Colon (tissue), 2 donors: ENCODE measurements at regions not wholly inside any gene's neighbourhood (a gene's known extent, or its start where the extent isn't known, plus 50 kb on each side); places are given as distances from the start of the nearest gene placed in this dataset.
A peak's percentile ranks its signal among the peaks of the same experiment; 100 is the strongest.

Source experiments
- FAIRE-seq: peaks from 2 replicates; lab custom pipeline; 2012; peaks lifted over from hg19 to GRCh38; lab: Jason Lieb, UNC
- donor health status: control.
- donor health status: control.

DNA sequence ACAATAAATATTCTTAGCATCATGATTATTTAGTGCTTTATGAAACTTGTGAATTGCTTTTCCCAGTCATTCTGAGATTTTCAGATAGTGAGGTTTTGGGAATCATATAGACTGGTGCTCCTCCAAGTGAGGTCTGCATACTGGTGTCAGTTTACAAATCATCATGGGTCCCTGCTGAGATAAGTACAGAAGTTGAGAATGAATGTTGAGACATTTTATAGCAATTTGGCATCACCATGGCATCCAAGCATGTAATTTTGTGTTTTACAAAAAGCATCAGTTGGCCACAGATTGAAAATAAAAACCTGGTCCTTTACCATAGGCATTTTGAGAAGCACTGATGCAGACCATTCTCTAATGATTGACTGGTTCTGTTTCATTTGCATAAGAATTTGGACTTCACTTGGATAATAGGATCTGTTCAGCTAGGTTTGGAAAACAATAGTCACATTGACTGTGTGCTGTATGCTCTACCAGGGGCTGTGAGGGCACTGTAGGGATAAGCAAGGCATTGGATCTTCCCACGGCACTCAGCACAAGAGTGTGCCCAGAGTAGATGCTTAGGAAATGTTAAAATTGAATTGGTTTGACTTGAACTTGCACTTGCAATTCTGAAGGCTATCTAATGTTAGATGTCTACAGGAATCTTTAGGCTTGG is 79.0 kb upstream of the JUN start:
- no peak for FAIRE-seq

DNA sequence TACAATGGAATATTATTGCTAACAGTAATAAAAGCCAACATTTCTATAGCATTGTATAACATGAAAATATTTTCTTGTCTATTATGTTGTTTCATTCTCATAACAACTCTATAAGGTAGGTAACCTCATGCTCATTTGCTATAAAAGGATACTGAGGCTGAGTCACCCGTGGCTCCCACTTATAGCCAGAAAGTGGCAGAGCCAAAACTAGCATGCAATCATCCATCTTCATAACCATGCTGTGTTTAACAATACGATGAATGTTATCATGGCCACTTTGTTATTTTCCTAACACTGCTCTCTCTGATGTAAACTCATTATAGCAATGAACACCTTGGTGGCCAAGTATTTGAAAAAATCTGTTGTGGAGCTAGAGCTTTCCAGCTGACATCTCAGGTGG is 80.8 kb upstream of the JUN start:
- no peak for FAIRE-seq

DNA sequence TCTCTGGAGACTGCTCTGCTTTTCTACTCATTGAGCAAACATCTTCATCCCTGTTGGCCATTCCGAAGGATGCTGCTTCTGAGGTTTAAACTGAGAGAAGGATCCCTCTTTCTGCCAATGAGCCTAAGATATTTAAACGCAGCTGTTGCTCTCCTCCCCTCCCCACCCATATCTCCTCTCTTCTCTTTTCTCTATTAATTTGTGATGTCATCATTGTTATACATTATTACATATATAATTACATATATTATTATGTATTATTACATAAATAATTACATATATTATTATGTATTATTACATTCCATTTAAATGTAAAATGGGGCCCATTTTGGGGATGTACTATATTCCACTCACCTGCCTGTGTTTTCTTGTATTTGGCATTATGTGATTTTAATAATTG is 82.7 kb upstream of the JUN start:
- FAIRE-seq = peak; percentile 14

- FAIRE-seq = no peak
These were observed 85.9 kb upstream of the JUN start for GRCh38 chr1:58869638-58870297.

- no peak for FAIRE-seq
These were observed 86.4 kb upstream of the JUN start for GRCh38 chr1:58870298-58870676.

DNA sequence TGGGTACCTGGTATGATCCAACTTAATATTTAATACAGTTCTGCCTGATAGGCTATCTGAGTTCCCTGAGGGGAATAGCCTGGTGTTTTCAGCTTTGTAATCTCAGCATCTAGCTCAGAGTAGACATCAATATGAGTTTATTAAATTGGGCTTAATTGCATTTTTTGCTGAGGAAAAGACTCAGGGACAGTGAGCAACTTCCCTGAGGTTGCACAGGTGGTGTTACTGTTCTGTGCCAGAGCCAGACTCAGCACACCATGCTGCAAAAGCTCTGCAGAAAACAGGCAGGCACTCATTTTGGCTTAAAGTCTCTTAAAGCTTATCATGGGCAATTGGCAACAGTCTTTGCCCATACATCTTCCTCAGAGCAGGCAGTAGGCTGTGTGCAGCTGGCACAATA is 90.5 kb upstream of the JUN start:
- FAIRE-seq = no peak

DNA sequence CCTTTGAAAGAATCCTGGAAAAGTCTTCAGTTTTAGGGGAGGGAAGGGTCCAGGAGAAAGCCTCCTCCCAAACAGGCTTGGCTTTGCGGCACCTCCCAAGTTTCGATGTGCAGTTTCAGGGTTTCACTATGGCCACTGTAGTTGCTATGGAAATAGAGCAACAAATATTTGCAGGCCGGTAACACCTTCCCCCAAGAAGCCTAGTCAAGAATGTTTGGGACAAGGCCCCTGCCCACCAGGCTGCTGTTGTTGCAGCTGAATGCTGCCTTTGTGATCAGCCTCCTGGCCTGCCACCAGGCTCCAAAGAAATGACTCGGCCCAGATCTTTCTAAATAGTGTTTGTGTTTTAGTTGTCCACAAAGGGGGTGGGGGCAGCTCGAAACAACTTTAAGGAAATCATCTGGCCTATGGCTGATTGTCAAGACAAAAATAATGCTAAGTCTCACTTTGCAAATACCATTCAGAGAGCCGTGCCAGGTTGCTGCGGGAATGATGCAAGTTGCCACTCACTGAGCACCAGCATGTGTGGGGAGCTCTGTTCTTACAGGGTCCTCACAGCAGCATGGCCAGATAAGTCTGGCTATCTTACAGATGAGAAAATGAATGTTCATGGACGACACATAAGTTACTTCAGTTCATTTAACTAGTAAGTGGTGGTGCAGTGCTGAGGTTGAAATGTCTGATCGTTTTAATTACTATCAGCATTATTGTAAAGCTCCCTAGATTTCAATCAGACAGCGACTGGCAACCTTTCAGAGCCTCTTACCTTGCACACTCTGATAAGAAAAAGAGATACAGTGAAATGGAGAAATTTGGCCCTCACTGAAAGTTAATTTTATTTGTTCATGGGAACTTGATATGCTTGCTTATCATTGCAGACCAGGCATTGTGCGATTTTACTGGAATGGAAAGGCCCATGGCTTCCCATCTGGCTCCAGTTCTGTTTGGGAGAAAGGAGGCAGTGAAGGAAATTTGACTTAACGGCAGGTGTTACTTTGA is 91.2 kb upstream of the JUN start:
- FAIRE-seq = no peak

DNA sequence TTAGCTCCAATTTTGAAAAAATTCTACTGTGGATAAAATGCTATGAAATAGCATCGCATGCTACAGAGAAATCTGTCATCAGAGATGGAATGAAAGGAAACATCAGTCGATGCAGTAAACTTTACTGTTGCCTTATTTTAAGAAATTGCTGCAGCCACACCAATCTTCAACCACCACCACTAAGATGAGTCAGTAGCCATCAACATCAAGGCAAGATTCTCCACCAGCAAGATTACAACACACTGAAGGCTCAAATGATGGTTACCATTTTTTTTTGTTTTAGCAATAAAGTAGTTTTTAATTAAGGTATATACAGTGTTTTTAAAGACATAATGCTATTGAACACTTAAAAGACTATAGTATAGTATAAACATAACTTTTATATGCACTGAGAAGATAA is 95.6 kb upstream of the JUN start:
- FAIRE-seq = no peak

- no peak for FAIRE-seq
These were observed 96.7 kb upstream of the JUN start for GRCh38 chr1:58880592-58880991.

DNA sequence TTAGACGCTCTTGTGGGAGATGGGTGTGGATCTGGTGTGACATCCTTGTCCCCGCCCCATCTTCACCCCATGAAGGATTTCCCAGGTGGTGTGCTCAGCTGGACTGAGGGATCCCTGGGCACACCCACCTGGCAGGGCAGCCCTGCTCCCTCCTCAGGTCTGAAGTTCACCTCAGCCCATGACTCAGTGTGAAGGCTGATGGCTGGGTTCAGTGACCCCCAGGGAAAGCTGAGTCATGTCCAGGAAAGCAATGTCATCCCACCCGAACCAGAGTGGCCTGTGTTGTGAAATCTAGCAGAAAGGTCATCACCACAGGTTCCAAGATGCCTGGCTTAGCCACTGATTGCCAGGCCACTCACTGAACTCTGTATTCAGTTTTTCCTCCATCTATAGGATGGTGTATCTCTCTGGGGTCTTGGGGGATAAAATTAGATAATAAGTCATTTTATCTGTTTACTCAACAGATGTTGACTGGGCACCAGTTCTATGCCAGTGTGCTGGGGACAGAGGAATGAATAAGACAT is 97.7 kb upstream of the JUN start:
- no peak for FAIRE-seq

DNA sequence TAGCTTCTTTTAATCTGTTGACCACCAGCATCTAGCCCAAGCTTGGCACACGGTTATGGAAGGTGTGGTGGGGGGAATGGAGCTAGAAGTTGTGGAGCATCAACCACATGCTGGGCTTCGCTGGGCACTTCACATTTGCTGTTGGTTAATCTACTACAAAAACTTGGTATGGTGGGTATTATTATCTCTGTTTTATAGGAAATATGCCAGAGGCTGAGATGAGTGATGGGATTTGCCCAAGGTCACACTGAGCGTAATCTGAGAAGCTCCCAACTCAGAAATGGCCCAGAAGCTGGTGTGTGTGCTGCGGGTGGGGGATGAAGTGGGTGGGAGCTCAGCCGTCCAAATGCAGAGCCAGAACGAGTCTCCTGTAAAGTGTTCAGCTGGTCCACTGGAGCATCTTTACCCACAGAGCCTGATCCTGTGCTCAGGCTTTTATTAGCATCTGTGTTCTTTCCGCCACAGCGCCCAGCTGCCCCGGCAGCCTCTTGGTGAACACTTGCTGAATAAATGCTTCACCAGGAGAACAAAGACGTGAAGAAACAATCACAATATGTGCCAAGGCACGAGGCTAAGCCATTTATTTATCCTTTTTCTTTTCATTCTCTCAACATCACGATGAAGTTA is 98.6 kb upstream of the JUN start:
- no peak for FAIRE-seq

- FAIRE-seq = no peak
These were observed 99.4 kb upstream of the JUN start for GRCh38 chr1:58883037-58883887.

GRCh38 chr1:58883888-58884482 is 100.1 kb upstream of the JUN start:
- no peak for FAIRE-seq

GRCh38 chr1:58884706-58885661 is 101.1 kb upstream of the JUN start:
- FAIRE-seq = no peak

DNA sequence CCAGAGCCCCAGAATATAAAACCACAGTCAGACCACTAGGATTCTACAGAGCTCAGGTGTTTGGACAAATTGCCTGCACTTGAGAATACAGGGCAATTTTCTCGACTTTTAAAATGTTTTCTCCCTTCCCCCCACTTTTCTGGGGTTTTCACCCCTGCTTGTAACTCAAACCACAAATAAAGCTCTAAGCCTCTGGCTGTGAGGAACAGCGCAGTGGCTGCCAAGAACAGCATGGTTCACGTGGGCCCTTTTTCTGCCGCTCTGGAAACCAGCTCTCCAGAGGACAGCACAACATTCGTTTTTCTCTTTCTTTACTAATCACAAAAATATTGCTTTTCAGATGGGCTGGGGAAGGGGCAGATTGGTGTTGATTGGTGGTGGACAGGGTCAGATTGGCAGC is 102.2 kb upstream of the JUN start:
- no peak for FAIRE-seq

- no peak for FAIRE-seq
These were observed 102.8 kb upstream of the JUN start for GRCh38 chr1:58886611-58887010.

GRCh38 chr1:58887059-58887458 is 103.2 kb upstream of the JUN start:
- no peak for FAIRE-seq

DNA sequence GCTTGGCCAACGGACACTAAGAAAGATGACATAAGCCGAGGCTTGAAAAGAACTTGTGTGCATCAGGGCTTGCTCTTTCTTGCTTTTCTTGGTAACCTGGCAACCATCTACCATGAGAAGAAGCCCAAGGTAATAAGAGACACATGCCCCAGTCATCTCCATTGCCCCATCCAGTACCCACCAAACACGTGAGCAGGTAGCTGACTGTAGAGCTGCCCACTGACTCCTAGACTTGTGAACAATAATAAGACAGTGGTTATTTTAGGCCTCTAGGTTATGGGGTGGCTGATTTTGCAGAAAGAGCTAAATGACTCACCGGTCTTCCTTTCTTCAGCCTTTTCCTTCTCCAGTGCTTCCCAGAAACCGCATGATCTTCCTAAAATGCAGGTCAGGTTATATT is 105.0 kb upstream of the JUN start:
- FAIRE-seq = no peak

DNA sequence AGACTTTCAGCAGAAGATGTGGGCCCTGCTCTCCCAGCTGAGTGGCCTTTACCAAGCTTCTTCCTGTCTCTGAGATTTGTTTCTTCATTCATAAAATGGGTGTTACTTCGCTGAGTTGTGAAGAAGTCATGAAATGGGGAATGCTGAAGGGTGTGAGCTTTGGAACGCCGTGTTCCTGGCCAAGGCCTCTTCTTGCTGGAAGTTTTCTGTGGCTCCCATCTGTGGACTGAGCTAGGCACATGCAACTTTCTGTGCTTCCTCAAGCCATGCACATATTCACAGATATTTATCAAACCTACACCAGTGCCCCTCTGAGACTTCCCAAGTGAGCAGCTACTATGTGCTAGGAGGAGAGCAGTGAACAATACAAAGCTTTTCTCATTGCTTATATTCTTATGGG is 106.3 kb upstream of the JUN start:
- no peak for FAIRE-seq

DNA sequence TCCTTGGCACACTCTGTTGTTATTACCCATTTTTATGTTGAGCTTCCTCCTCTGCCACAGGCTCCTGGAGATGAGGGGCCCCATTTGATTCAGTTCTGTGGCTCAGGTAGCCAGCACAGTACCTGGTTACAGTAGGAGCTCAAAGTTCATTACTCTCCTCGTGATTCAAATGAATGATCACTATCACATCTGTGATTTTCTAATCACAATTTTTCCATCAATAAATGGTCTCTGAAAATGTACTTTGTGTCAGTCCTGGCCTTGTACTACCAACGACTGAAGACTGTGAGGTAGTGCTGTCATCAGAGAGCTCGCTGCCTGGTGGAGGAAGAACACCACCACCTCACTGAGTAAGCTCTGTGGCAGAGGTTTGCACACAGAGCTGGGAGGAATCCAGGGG is 106.8 kb upstream of the JUN start:
- FAIRE-seq = no peak
